ENCODE measurements at regions not wholly inside any gene's neighbourhood (a gene's known extent, or its start where the extent isn't known, plus 50 kb on each side); places are given as distances from the start of the nearest gene placed in this dataset.
A peak's percentile ranks its signal among the peaks of the same experiment; 100 is the strongest.

DNA sequence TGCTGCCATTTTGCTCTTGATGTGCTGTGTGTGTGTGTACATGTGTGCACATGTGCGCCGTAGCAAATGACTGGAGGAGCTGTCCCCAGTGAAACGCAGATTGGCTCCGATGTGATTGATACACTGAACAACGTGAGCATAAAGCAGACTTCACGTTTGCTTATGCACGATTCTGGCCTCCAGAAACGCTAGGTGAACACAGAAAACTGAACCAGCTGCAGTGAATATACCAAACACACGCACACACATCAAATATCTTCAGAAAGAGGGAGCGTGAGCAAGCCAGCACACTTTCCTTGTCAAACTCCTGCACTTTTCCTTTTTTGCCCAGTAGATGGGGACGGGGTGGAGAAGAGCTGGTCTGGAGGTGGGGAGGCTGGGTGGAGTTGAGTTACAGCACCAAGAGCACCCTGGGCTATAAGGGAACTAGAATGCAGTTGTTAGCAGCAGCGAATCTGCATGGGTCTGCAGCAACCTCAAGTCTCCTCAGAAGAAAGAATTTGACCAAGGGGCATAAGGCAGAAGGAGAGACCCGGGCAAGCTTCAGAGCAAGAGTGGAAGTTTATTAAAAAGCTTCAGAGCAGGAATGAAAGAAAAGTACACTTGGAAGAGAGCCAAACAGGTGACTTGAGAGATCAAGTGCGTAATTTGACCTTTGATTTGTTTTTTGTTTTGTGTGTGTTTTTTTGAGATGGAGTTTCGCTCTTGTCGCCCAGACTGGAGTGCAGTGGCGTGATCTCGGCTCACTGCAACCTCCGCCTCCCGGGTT lies 77.8 kb upstream of the CADM1 start:
- FAIRE-seq (no peak), DNase-seq (ENCODE audit: insufficient read length, low spot score) (peak; percentile 25)

DNA sequence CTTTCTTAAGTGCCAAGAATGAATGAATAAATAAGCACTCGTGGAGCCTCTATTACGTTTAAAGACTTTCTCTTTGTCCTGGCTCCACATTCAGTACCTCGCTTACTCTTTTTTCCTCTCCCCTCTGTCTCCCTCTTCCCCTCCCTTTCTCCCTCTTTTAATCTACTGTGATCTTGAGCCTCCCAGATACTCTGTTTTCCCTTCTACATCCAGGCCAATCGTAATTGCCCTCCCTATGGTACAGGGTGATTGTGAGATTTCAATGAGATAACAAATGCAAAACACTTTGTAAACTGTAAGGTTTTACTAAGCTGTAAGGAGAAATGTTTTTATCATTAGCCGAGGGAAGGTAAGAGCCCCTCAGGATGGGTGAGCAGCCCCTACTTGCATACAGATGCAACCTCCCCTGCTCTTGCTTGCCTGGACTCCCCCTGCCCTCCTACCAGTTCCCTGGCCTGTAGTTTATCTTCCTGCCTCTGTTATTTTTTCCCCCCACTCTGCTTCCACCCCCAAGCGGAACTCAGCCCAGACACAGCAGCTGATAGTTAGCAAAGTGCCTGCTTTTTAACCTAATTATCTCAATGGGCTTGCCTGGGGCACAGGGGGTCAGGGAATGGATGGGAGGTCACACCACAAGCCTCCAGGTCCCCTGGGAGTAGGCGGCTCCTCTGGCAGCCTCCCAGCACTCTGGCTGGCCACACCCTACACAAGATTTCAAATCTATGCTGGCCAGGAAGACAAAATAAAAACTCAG lies 76.9 kb upstream of the CADM1 start:
- no peak for FAIRE-seq
- DNase-seq (ENCODE audit: insufficient read length, low spot score) = no peak

DNA sequence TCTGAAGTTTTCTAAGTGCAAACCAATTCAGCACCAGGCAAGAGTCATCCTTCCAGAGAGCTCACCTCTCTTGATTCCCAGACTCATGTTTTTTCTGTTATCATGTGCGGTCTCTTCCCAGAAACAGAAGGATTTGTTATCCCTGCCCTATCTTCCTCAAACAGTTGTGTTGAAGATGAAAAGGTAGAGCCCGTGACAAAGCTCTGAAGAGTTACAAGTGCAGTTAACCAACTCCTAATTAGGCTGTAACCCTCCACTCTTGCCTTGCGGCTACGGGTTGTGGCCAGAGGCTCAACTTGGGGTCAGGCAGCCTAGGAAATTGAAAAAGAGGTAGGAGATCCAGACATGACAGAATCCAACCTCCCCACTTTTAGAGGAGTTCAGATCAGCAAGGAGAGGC lies 76.2 kb upstream of the CADM1 start:
- DNase-seq (ENCODE audit: insufficient read length, low spot score) (no peak), FAIRE-seq (no peak)

- DNase-seq (ENCODE audit: insufficient read length, low spot score) = no peak
- FAIRE-seq = no peak
Observed at GRCh38 chr11:115579181-115579825, 75.1 kb upstream of the CADM1 start.

DNA sequence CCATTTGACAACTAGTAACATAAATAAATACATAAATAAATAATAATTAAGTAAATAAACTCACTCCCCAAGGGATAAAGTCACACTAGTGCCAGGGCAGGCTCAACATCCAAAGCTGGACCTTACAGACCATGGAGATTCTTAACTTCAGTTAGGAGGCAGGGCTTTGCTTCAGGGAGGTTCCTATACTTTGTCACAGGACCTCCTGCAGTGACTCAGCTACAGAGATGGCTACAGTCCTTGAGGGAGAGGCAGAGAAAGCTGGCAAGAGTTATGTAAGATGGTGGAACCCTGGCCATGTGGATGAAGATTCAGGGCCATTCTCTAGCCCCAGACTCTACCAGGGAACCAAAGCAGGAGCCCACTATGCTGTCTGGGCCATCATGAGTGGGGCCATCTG lies 74.1 kb upstream of the CADM1 start:
- DNase-seq (ENCODE audit: insufficient read length, low spot score) = no peak
- no peak for FAIRE-seq

- FAIRE-seq = no peak
- no peak for DNase-seq (ENCODE audit: insufficient read length, low spot score)
Observed at GRCh38 chr11:115577701-115578100, 73.5 kb upstream of the CADM1 start.

GRCh38 chr11:115576606-115577380 lies 72.6 kb upstream of the CADM1 start:
- DNase-seq (ENCODE audit: insufficient read length, low spot score) (no peak), FAIRE-seq (no peak)

GRCh38 chr11:115572551-115572950 lies 68.3 kb upstream of the CADM1 start:
- FAIRE-seq (no peak), DNase-seq (ENCODE audit: insufficient read length, low spot score) (no peak)

- no peak for FAIRE-seq
- DNase-seq (ENCODE audit: insufficient read length, low spot score) = no peak
Observed at GRCh38 chr11:115566180-115566764, 62.1 kb upstream of the CADM1 start.

DNA sequence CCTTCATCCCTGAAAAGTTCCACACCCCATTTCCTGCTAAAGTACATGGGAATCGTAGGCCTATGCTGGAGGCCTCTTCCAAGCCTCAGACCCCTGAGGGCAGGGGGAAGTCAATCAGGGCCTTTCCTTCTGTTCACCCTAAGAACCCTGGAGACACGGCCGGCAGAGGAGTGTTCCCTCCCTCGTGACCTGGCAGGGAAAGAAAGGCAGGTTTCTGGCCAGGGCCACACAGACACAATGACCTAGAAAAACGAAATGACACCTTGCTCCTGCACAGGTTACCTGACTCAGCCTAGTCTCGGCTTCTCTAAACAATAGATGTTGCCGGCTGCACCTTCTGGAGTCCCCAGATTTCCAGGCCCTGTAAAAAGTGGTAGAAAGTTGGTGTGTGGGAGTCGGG lies 60.6 kb upstream of the CADM1 start:
- DNase-seq (ENCODE audit: insufficient read length, low spot score) (no peak), FAIRE-seq (no peak)

- no peak for FAIRE-seq
Observed at GRCh38 chr11:115561116-115561515, 56.9 kb upstream of the CADM1 start.

DNA sequence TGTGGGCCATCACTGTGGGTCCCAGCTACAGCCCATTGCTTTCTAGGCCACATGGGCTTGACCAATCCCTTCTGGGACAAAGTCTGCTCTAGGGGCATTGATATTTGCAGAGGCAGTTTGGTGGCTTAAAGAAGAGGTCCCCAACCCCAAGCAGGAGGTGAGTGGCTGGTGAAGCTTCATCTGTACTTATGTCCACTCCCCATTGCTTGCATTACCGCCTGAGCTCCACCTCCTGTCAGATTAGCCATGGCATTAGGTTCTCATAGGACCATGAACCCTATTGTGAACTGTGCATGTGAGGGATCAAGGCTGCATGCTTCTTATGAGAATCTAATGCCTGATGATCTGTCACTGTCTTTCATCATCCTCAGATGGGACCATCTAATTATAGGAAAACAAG lies 54.4 kb upstream of the CADM1 start:
- no peak for FAIRE-seq

More at GRCh38 chr11:115561116-115561515, 56.9 kb upstream of the CADM1 start:
- no peak for DNase-seq (ENCODE audit: insufficient read length, low spot score)

GRCh38 chr11:115557681-115558080 lies 53.5 kb upstream of the CADM1 start:
- DNase-seq (ENCODE audit: insufficient read length, low spot score) (no peak), FAIRE-seq (no peak)

More for the DNA sequence above, 54.4 kb upstream of the CADM1 start:
- DNase-seq (ENCODE audit: insufficient read length, low spot score) = no peak

DNA sequence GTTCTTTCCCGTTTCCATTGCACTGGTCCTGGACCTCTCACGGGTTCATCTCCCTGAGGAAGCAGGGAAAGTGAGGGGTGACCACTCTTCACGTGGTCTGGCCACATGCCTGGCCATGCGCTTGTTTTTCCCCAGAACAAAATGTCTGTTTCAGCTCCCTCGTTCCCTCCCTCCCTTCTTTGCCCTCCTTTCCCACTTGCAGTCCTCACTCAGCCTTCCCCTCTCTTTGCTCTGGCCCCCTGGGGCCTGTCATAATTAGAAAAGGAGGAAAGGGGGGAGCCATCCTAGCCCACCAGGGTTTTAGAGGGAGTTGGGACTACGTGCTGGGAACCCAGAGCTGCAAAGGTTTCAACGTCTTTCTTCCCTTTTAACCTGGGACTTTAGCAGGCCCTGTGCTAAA lies 52.8 kb upstream of the CADM1 start:
- no peak for FAIRE-seq
- DNase-seq (ENCODE audit: insufficient read length, low spot score) = no peak

- DNase-seq (ENCODE audit: insufficient read length, low spot score) (no peak), FAIRE-seq (no peak)
Observed at GRCh38 chr11:115555336-115556090, 51.3 kb upstream of the CADM1 start.
